DOHH2 (cell line): ENCODE measurements at regions not wholly inside any gene's neighbourhood (a gene's known extent, or its start where the extent isn't known, plus 50 kb on each side); places are given as distances from the start of the nearest gene placed in this dataset.

ENCODE experiments used
- EZH2phosphoT487 ChIP-seq: fragments of 200-600 bp; sonication (generic); IDR thresholded peaks from 2 replicates; pipeline ENCODE4 v1.6.1; 2017; ENCODE audit warnings: borderline replicate concordance, mild to moderate bottlenecking, antibody characterized with exemption, low read length, moderate library complexity, mixed read lengths
- TF ChIP-seq, protein P1 (sequence below): fragments of 200-600 bp; sonication (generic); IDR thresholded peaks from one replicate; pipeline ENCODE4 v1.5.1; 2014; ENCODE audit warnings: antibody characterized with exemption, mild to moderate bottlenecking, low read depth, low read length; ENCODE audit not compliant: poor library complexity, severe bottlenecking

DNA sequence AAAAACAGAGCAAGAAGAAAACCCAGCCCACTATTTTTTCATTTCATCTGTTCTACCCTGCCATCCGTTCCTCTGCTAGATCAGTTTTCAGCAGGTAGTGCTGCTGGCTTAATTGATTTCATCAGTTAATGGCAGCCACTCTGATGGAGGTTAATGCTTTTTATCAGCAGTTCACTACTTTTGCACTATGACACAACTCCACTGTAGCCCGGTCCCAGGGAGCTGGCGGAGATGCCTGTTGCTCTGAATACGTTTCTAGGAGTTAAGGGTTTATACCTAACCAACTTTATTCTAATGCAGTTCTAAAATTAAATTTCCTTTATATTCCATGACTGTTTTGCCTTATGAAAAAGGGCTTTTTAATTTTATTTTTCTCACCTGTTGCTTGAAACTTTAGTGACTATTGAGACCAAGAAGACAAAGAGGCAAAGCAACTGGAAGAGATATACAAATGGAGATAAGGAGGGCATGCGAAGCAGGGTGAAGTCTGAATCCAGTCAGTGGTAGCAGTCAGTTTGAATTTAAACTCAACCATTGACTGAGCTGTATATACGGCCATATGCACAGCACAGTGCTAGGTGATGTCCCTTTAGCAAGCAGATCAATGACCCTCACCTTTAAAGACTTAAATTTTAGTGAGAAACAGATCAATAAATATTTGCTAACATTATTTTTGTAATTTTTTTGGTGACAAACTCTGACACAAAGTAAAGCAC is 477.9 kb downstream of the LMO4 start:
- TF ChIP-seq, protein P1, sequence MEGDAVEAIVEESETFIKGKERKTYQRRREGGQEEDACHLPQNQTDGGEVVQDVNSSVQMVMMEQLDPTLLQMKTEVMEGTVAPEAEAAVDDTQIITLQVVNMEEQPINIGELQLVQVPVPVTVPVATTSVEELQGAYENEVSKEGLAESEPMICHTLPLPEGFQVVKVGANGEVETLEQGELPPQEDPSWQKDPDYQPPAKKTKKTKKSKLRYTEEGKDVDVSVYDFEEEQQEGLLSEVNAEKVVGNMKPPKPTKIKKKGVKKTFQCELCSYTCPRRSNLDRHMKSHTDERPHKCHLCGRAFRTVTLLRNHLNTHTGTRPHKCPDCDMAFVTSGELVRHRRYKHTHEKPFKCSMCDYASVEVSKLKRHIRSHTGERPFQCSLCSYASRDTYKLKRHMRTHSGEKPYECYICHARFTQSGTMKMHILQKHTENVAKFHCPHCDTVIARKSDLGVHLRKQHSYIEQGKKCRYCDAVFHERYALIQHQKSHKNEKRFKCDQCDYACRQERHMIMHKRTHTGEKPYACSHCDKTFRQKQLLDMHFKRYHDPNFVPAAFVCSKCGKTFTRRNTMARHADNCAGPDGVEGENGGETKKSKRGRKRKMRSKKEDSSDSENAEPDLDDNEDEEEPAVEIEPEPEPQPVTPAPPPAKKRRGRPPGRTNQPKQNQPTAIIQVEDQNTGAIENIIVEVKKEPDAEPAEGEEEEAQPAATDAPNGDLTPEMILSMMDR: no peak
- no peak for TF ChIP-seq EZH2phosphoT487
